ENCODE measurements at regions not wholly inside any gene's neighbourhood (a gene's known extent, or its start where the extent isn't known, plus 50 kb on each side); places are given as distances from the start of the nearest gene placed in this dataset.

GRCh38 chrX:134174273-134174660 lies 62.7 kb upstream of the CCDC160 start:
- Histone ChIP-seq H3K4me1 (ENCODE audit: low read length) (no peaks in the 10 kb centered on the region), H3K79me2 (ENCODE audit: low read length) (no peaks in the 10 kb centered on the region), H3K9ac (ENCODE audit: low read length) (no peak overlapping the region), H3K36me3 (replicated peaks; ENCODE audit: insufficient read depth, low read length) (no peaks in the 10 kb centered on the region), H3K4me2 (ENCODE audit: low read depth, low read length) (no peak overlapping the region), H3F3A (ENCODE audit: insufficient read depth, low read length) (no peaks in the 10 kb centered on the region; the same call in 1 of the 2 replicates), H4K20me1 (ENCODE audit: insufficient read depth, low read length) (no peaks in the 10 kb centered on the region), H3K9me3 (replicated peaks; ENCODE audit: insufficient read depth, low read length) (no peaks in the 10 kb centered on the region), H3K4me3 (ENCODE audit: low read length) (no peak overlapping the region), H3K27me3 (replicated peaks; ENCODE audit: insufficient read depth, low read length) (peaks cover 6% of the 10 kb centered on the region; the same call in 1 of the 2 replicates), H3K27ac (ENCODE audit: low read length) (no peak overlapping the region), H2AFZ (ENCODE audit: low read length) (no peak overlapping the region), H3K9me2 (replicated peaks; ENCODE audit: insufficient read depth, low read length) (no peaks in the 10 kb centered on the region)
- TF ChIP-seq EZH2phosphoT487 (IDR thresholded peaks at IDR 0.05; ENCODE audit: low read length) (no peak), EZH2 (optimal IDR thresholded peaks at IDR 0.05; ENCODE audit: low read depth, low read length) (no peak)
- TF ChIP-seq, protein P1, sequence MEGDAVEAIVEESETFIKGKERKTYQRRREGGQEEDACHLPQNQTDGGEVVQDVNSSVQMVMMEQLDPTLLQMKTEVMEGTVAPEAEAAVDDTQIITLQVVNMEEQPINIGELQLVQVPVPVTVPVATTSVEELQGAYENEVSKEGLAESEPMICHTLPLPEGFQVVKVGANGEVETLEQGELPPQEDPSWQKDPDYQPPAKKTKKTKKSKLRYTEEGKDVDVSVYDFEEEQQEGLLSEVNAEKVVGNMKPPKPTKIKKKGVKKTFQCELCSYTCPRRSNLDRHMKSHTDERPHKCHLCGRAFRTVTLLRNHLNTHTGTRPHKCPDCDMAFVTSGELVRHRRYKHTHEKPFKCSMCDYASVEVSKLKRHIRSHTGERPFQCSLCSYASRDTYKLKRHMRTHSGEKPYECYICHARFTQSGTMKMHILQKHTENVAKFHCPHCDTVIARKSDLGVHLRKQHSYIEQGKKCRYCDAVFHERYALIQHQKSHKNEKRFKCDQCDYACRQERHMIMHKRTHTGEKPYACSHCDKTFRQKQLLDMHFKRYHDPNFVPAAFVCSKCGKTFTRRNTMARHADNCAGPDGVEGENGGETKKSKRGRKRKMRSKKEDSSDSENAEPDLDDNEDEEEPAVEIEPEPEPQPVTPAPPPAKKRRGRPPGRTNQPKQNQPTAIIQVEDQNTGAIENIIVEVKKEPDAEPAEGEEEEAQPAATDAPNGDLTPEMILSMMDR (IDR thresholded peaks at IDR 0.05; ENCODE audit: low read length) = no peak
- no peak for DNase-seq

- no peaks in the 10 kb centered on the region for H4K20me1 ChIP-seq (ENCODE audit: insufficient read depth, low read length)
- H3K27me3 ChIP-seq (replicated peaks; ENCODE audit: insufficient read depth, low read length) = peaks cover 6% of the 10 kb centered on the region; the same call in 1 of the 2 replicates
- H3K9ac ChIP-seq (ENCODE audit: low read length) = no peak overlapping the region
- no peak overlapping the region for H3K4me2 ChIP-seq (ENCODE audit: low read depth, low read length)
- no peak for DNase-seq
- H3K9me2 ChIP-seq (replicated peaks; ENCODE audit: insufficient read depth, low read length) = no peaks in the 10 kb centered on the region
- no peaks in the 10 kb centered on the region for H3K36me3 ChIP-seq (replicated peaks; ENCODE audit: insufficient read depth, low read length)
- no peaks in the 10 kb centered on the region; the same call in 1 of the 2 replicates for H3F3A ChIP-seq (ENCODE audit: insufficient read depth, low read length)
- H3K79me2 ChIP-seq (ENCODE audit: low read length) = no peaks in the 10 kb centered on the region
- no peak overlapping the region for H3K27ac ChIP-seq (ENCODE audit: low read length)
- no peak for TF ChIP-seq EZH2phosphoT487 (IDR thresholded peaks at IDR 0.05; ENCODE audit: low read length)
- TF ChIP-seq, protein P1 (IDR thresholded peaks at IDR 0.05; ENCODE audit: low read length) = no peak
- TF ChIP-seq EZH2 (optimal IDR thresholded peaks at IDR 0.05; ENCODE audit: low read depth, low read length) = no peak
- H2AFZ ChIP-seq (ENCODE audit: low read length) = no peak overlapping the region
- H3K9me3 ChIP-seq (replicated peaks; ENCODE audit: insufficient read depth, low read length) = no peaks in the 10 kb centered on the region
- H3K4me3 ChIP-seq (ENCODE audit: low read length) = no peak overlapping the region
- no peaks in the 10 kb centered on the region for H3K4me1 ChIP-seq (ENCODE audit: low read length)
Observed at GRCh38 chrX:134174859-134175258, 62.1 kb upstream of the CCDC160 start.

DNA sequence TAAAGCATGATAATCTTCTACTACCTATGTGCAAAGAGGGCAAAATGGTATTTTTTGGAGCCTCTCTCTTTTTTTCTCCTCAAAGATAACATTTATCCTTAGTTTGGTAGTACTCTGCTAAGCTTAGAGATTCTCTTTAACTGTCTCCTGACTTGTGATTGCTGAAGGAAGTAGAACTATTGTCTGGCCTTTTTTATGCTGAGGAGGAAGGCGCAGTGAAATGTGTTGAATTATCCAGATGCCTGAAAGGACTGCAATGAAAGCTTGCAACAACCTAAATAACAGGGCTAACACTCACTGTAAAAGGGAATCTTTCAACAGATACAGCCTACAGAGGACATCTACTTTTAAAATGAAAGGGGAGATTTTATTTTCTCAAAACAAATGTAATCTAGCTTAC lies 59.5 kb upstream of the CCDC160 start:
- Histone ChIP-seq H3K9me2 (replicated peaks; ENCODE audit: insufficient read depth, low read length) (no peaks in the 10 kb centered on the region), H3K36me3 (replicated peaks; ENCODE audit: insufficient read depth, low read length) (no peaks in the 10 kb centered on the region), H4K20me1 (ENCODE audit: insufficient read depth, low read length) (no peaks in the 10 kb centered on the region), H3F3A (ENCODE audit: insufficient read depth, low read length) (no peaks in the 10 kb centered on the region), H2AFZ (ENCODE audit: low read length) (no peak overlapping the region), H3K4me2 (ENCODE audit: low read depth, low read length) (no peak overlapping the region), H3K9me3 (replicated peaks; ENCODE audit: insufficient read depth, low read length) (no peaks in the 10 kb centered on the region), H3K4me3 (ENCODE audit: low read length) (no peak overlapping the region), H3K27me3 (replicated peaks; ENCODE audit: insufficient read depth, low read length) (peaks cover 6% of the 10 kb centered on the region; the same call in 1 of the 2 replicates), H3K27ac (ENCODE audit: low read length) (no peak overlapping the region), H3K79me2 (ENCODE audit: low read length) (no peaks in the 10 kb centered on the region), H3K9ac (ENCODE audit: low read length) (no peak overlapping the region), H3K4me1 (ENCODE audit: low read length) (no peaks in the 10 kb centered on the region)
- TF ChIP-seq, protein P1 (IDR thresholded peaks at IDR 0.05; ENCODE audit: low read length) = no peak
- TF ChIP-seq EZH2phosphoT487 (IDR thresholded peaks at IDR 0.05; ENCODE audit: low read length) (no peak), EZH2 (optimal IDR thresholded peaks at IDR 0.05; ENCODE audit: low read depth, low read length) (no peak)
- no peak for DNase-seq

All from MM.1S (cell line).